ENCODE measurements at regions not wholly inside any gene's neighbourhood (a gene's known extent, or its start where the extent isn't known, plus 50 kb on each side); places are given as distances from the start of the nearest gene placed in this dataset.

GRCh38 chr1:201653883-201654282 is 115.0 kb downstream of the NAV1 start:
- BruUV-seq (replicated peaks) = no TSS peak
- POLR2A ChIA-PET = no interaction called here
- Histone ChIP-seq H4K20me1 (ENCODE audit: insufficient read depth) (no peaks in the 10 kb centered on the region), H3K36me3 (ENCODE audit: control insufficient read depth in 1 of 2, insufficient read depth in 2 of 2, low read length in 2 of 2) (no peaks in the 10 kb centered on the region), H3K9me3 (ENCODE audit: control insufficient read depth in 1 of 2, insufficient read depth in 1 of 2, low read depth in 1 of 2, low read length in 2 of 2) (no peaks in the 10 kb centered on the region), H3K79me2 (ENCODE audit: insufficient read depth, low read length) (peaks cover 13% of the 10 kb centered on the region; the same call in 1 of the 2 replicates), H2AFZ (ENCODE audit: low read depth, low read length, poor library complexity, severe bottlenecking) (no peak overlapping the region), H3K27ac (ENCODE audit: low read depth, low read length) (no peak overlapping the region), H3K9me2 (ENCODE audit: insufficient read depth) (no peaks in the 10 kb centered on the region), H3K4me3 (replicated peaks in 1 of 2; ENCODE audit: low read depth in 1 of 2, low read length in 2 of 2) (no peak overlapping the region), H3K4me1 (ENCODE audit: control insufficient read depth in 1 of 2, insufficient read depth in 2 of 2, low read length in 2 of 2) (peaks cover 12 to 23% of the 10 kb centered on the region in 2 experiments), H3K27me3 (ENCODE audit: insufficient read depth, low read length) (no peaks in the 10 kb centered on the region), H3K4me2 (ENCODE audit: low read length) (no peak overlapping the region), H3K9ac (ENCODE audit: low read length) (no peak overlapping the region)
- ATAC-seq (no peak), DNase-seq (ENCODE audit: low read depth, low spot score) (no peak)
- TF ChIP-seq JUND (IDR thresholded peaks at IDR 0.05) = no peak
- no peak for TF ChIP-seq ZNF274 (IDR thresholded peaks at IDR 0.05; ENCODE audit: low read depth, low read length)
- no peak for TF ChIP-seq EGR1 (IDR thresholded peaks at IDR 0.05; ENCODE audit: low read depth)
- TF ChIP-seq FOSL1 (IDR thresholded peaks at IDR 0.05; ENCODE audit: low read depth) = no peak
- TF ChIP-seq ZFX (IDR thresholded peaks at IDR 0.05) = no peak
- intact Hi-C loops (cut with micrococcal nuclease) = no loop called here
- CTCF ChIA-PET = no interaction called here
- RAD21 ChIA-PET (ENCODE audit: low non-redundant PET in 1 of 2, low total read pairs in 2 of 2, uncharacterized antibody in 2 of 2, unreplicated experiment in 2 of 2) = no interaction called here

- CTCF ChIA-PET = no interaction called here
- H3K9me3 ChIP-seq (ENCODE audit: control insufficient read depth in 1 of 2, insufficient read depth in 1 of 2, low read depth in 1 of 2, low read length in 2 of 2) = no peaks in the 10 kb centered on the region
- DNase-seq (ENCODE audit: low read depth, low spot score) (no peak), ATAC-seq (peak; percentile 37)
- no peaks in the 10 kb centered on the region for H3K27me3 ChIP-seq (ENCODE audit: insufficient read depth, low read length)
- TF ChIP-seq JUND (IDR thresholded peaks at IDR 0.05) = no peak
- no peak for TF ChIP-seq SRF (IDR thresholded peaks at IDR 0.05; ENCODE audit: low read depth)
- no peak for TF ChIP-seq CEBPB (IDR thresholded peaks at IDR 0.05; ENCODE audit: low read depth)
- no peak for TF ChIP-seq POLR2AphosphoS5 (IDR thresholded peaks at IDR 0.05; ENCODE audit: low read depth, low read length)
- no peak for TF ChIP-seq CBX3 (IDR thresholded peaks at IDR 0.05; ENCODE audit: low read depth)
- no peak for TF ChIP-seq ZFX (IDR thresholded peaks at IDR 0.05)
- no peak for TF ChIP-seq ELF1 (IDR thresholded peaks at IDR 0.05; ENCODE audit: borderline replicate concordance, low read depth)
- no peak for TF ChIP-seq FOSL1 (IDR thresholded peaks at IDR 0.05; ENCODE audit: low read depth)
- TF ChIP-seq SP1 (IDR thresholded peaks at IDR 0.05; ENCODE audit: low read depth) = no peak
- no peak for TF ChIP-seq EGR1 (IDR thresholded peaks at IDR 0.05; ENCODE audit: low read depth)
- TF ChIP-seq CTCF (IDR thresholded peaks at IDR 0.05 in 2 of 3, conservative IDR thresholded peaks at IDR 0.05 in 1 of 3; ENCODE audit: borderline replicate concordance in 1 of 3, insufficient read depth in 1 of 3, low read depth in 2 of 3, low read length in 2 of 3) = no peak
- no peak for TF ChIP-seq ZNF274 (IDR thresholded peaks at IDR 0.05; ENCODE audit: low read depth, low read length)
- no peak for TF ChIP-seq EZH2phosphoT487 (IDR thresholded peaks at IDR 0.05; ENCODE audit: borderline replicate concordance)
- no peak for TF ChIP-seq POLR2A (IDR thresholded peaks at IDR 0.05; ENCODE audit: borderline replicate concordance, extremely low read depth, insufficient read depth, insufficient read length)
- RAD21 ChIA-PET (ENCODE audit: low non-redundant PET in 1 of 2, low total read pairs in 2 of 2, uncharacterized antibody in 2 of 2, unreplicated experiment in 2 of 2) = no interaction called here
- no peak overlapping the region for H3K9ac ChIP-seq (ENCODE audit: low read length)
- no peak overlapping the region for H3K4me2 ChIP-seq (ENCODE audit: low read length)
- no peaks in the 10 kb centered on the region for H4K20me1 ChIP-seq (ENCODE audit: insufficient read depth)
- H3K9me2 ChIP-seq (ENCODE audit: insufficient read depth) = no peaks in the 10 kb centered on the region
- POLR2A ChIA-PET = no interaction called here
- H2AFZ ChIP-seq (ENCODE audit: low read depth, low read length, poor library complexity, severe bottlenecking) = no peak overlapping the region
- no TSS peak for BruUV-seq (replicated peaks)
- H3K4me3 ChIP-seq (replicated peaks in 1 of 2; ENCODE audit: low read depth in 1 of 2, low read length in 2 of 2) = no peak overlapping the region
- no peak overlapping the region for H3K27ac ChIP-seq (ENCODE audit: low read depth, low read length)
- intact Hi-C loops (cut with micrococcal nuclease) = no loop called here
- H3K79me2 ChIP-seq (ENCODE audit: insufficient read depth, low read length) = peaks cover 13% of the 10 kb centered on the region; the same call in 1 of the 2 replicates
- H3K4me1 ChIP-seq (ENCODE audit: control insufficient read depth in 1 of 2, insufficient read depth in 2 of 2, low read length in 2 of 2) = peaks cover 6 to 10% of the 10 kb centered on the region in 2 experiments
- H3K36me3 ChIP-seq (ENCODE audit: control insufficient read depth in 1 of 2, insufficient read depth in 2 of 2, low read length in 2 of 2) = no peaks in the 10 kb centered on the region
Measured at GRCh38 chr1:201655243-201655642, 116.3 kb downstream of the NAV1 start.
